GM12878 (cell line): ENCODE measurements at regions not wholly inside any gene's neighbourhood (a gene's known extent, or its start where the extent isn't known, plus 50 kb on each side); places are given as distances from the start of the nearest gene placed in this dataset.

Source experiments
- ATAC-seq: fragments of 200-7000 bp; cut with Tn5 transposase; 3 replicates; pipeline ENCODE4 v1.9.1; 2020; ENCODE audit warnings: mild to moderate bottlenecking, moderate library complexity
- BruUV-seq: library from RNA; stranded (reverse); fragments of 400-500 nt; replicated peaks from 2 replicates; lab custom pipeline; 2021; lab: Mats Ljungman, UMichigan
- CTCF ChIA-PET: fragments of 300-600 bp; sonication (Branson Sonifier 250); formaldehyde crosslinking; extraction: SDS; loops from one replicate; lab custom pipeline; 2021; ENCODE audit warnings: inconsistent platforms; lab: Yijun Ruan, JAX
- POLR2A ChIA-PET: fragments of 350-600 bp; formaldehyde crosslinking; extraction: SDS; loops from one replicate; lab custom pipeline; 2021; ENCODE audit warnings: inconsistent platforms; lab: Charles Lee
- RAD21 ChIA-PET: fragments of 300-600 bp; sonication (Branson Sonifier 250); formaldehyde crosslinking; loops from one replicate; lab custom pipeline; 2023; ENCODE audit warnings: antibody characterized with exemption; ENCODE audit not compliant: unreplicated experiment; lab: Charles Lee
- SMC1A ChIA-PET: fragments of 300-600 bp; sonication (Branson Sonifier 250); formaldehyde crosslinking; loops from one replicate; lab custom pipeline; 2023; ENCODE audit not compliant: unreplicated experiment, uncharacterized antibody; lab: Charles Lee
- DNase-seq: peaks from one replicate; pipeline ENCODE4 v3.0.0-alpha.2; 2011; ENCODE audit warnings: low read depth, low spot score
- FAIRE-seq: peaks from 3 replicates; lab custom pipeline; 2011; peaks lifted over from hg19 to GRCh38; lab: Jason Lieb, UNC
- H2AFZ ChIP-seq: 2 replicates; pipeline ENCODE4 v1.6.0; 2011; ENCODE audit warnings: low read depth, low read length, control low read depth; ENCODE audit not compliant: control insufficient read depth
- H3K27ac ChIP-seq: 2 replicates; pipeline ENCODE4 v1.5.1; 2011; ENCODE audit warnings: control low read depth; ENCODE audit not compliant: control insufficient read depth, insufficient read depth
- H3K27me3 ChIP-seq, 2 experiments: replicated peaks in 1 of 2; 2 replicates each; pipeline versions ENCODE4 v1.6.0 to v1.6.1; 2011; ENCODE audit warnings: low read length in 1 of 2; ENCODE audit not compliant: control insufficient read depth in 2 of 2, insufficient read depth in 2 of 2
- H3K36me3 ChIP-seq, 2 experiments: 2 replicates each; pipeline ENCODE4 v1.5.1; 2011; ENCODE audit warnings: low read length in 1 of 2; ENCODE audit not compliant: control insufficient read depth in 2 of 2, insufficient read depth in 2 of 2
- H3K4me1 ChIP-seq: 2 replicates; pipeline ENCODE4 v1.6.1; 2011; ENCODE audit warnings: mild to moderate bottlenecking, low read length, moderate library complexity, mixed read lengths; ENCODE audit not compliant: control insufficient read depth, insufficient read depth
- H3K4me2 ChIP-seq: 2 replicates; pipeline ENCODE4 v1.6.0; 2011; ENCODE audit warnings: control low read depth; ENCODE audit not compliant: control insufficient read depth, insufficient read depth
- H3K4me3 ChIP-seq: fragments of 200-600 bp; sonication (generic); 2 replicates; pipeline ENCODE4 v1.5.1; 2016
- H3K79me2 ChIP-seq: 2 replicates; pipeline ENCODE4 v1.6.0; 2011; ENCODE audit warnings: low read length; ENCODE audit not compliant: control insufficient read depth, insufficient read depth
- H3K9ac ChIP-seq: 2 replicates; pipeline ENCODE4 v1.8.0; 2011; ENCODE audit warnings: low read length, control low read depth, mixed read lengths; ENCODE audit not compliant: control insufficient read depth, insufficient read depth
- H3K9me3 ChIP-seq: replicated peaks from 3 replicates; pipeline ENCODE4 v1.5.1; 2011; ENCODE audit warnings: mild to moderate bottlenecking, low read length; ENCODE audit not compliant: control insufficient read depth, insufficient read depth
- H4K20me1 ChIP-seq: 2 replicates; pipeline ENCODE4 v1.6.0; 2011; ENCODE audit not compliant: control insufficient read depth, insufficient read depth
- DPF2 ChIP-seq: fragments of 450-650 bp; IDR thresholded peaks from 2 replicates; pipeline ENCODE4 v1.6.1; 2017; ENCODE audit warnings: mild to moderate bottlenecking
- FOXM1 ChIP-seq: IDR thresholded peaks from 2 replicates; pipeline ENCODE4 v1.6.1; 2012; ENCODE audit warnings: low read depth, mild to moderate bottlenecking, inconsistent platforms, low read length, moderate library complexity
- GABPA ChIP-seq: IDR thresholded peaks from 2 replicates; pipeline ENCODE4 v1.6.1; 2014; ENCODE audit warnings: antibody characterized with exemption, low read depth, mild to moderate bottlenecking, inconsistent platforms
- IKZF1 ChIP-seq: fragments of 450-650 bp; conservative IDR thresholded peaks from 2 replicates; pipeline ENCODE4 v1.6.1; 2017; ENCODE audit warnings: antibody characterized with exemption, mild to moderate bottlenecking
- KLF5 ChIP-seq: fragments of 450-650 bp; IDR thresholded peaks from 2 replicates; pipeline ENCODE4 v1.6.1; 2014; ENCODE audit warnings: mild to moderate bottlenecking; ENCODE audit not compliant: partially characterized antibody
- NFXL1 ChIP-seq: fragments of 450-650 bp; IDR thresholded peaks from 2 replicates; pipeline ENCODE4 v1.6.1; 2017; ENCODE audit warnings: antibody characterized with exemption, mild to moderate bottlenecking, borderline replicate concordance
- NFYB ChIP-seq: IDR thresholded peaks from 2 replicates; pipeline ENCODE4 v1.6.1; 2011; ENCODE audit warnings: low read depth, mild to moderate bottlenecking, low read length, improper control_type of control experiment, moderate library complexity; ENCODE audit not compliant: insufficient read depth
- NR2C2 ChIP-seq: IDR thresholded peaks from 2 replicates; pipeline ENCODE4 v1.6.1; 2011; ENCODE audit warnings: borderline replicate concordance, low read depth; ENCODE audit not compliant: control insufficient read depth, insufficient read length
- PBX3 ChIP-seq: IDR thresholded peaks from 2 replicates; pipeline ENCODE4 v1.6.1; 2011; ENCODE audit warnings: mild to moderate bottlenecking, low read depth, low read length, moderate library complexity; ENCODE audit not compliant: insufficient replicate concordance
- POU2F2 ChIP-seq: IDR thresholded peaks from 3 replicates; pipeline ENCODE4 v1.6.1; 2011; ENCODE audit warnings: low read depth, mild to moderate bottlenecking, low read length, borderline replicate concordance
- RAD51 ChIP-seq: fragments of 450-650 bp; IDR thresholded peaks from 2 replicates; pipeline ENCODE4 v1.6.1; 2016; ENCODE audit warnings: moderate library complexity, mild to moderate bottlenecking, inconsistent platforms
- RFX5 ChIP-seq: IDR thresholded peaks from 2 replicates; pipeline ENCODE4 v1.6.1; 2011; ENCODE audit warnings: low read depth, low read length, improper control_type of control experiment
- YY1 ChIP-seq: IDR thresholded peaks from 2 replicates; pipeline ENCODE4 v1.6.1; 2011; ENCODE audit warnings: low read depth, mild to moderate bottlenecking, low read length
- ZNF24 ChIP-seq: fragments of 450-650 bp; IDR thresholded peaks from 2 replicates; pipeline ENCODE4 v1.6.1; 2017; ENCODE audit warnings: antibody characterized with exemption, mild to moderate bottlenecking
- ZSCAN29 ChIP-seq: fragments of 450-650 bp; IDR thresholded peaks from 2 replicates; pipeline ENCODE4 v1.6.1; 2017; ENCODE audit warnings: mild to moderate bottlenecking, moderate library complexity
- WGBS: methylation state at CpG from one replicate; pipeline ENCODE4 v1.1.6; 2016; ENCODE audit warnings: low lambda C conversion rate; ENCODE audit not compliant: insufficient replicate concordance, insufficient coverage; ENCODE audit errors: missing lambda C conversion rate; 5-methylcytosine and 5-hydroxymethylcytosine counted together
- in situ Hi-C: fragments of 300-500 bp; cut with MboI; formaldehyde crosslinking; loops from 9 replicates; pipeline ENCODE4 v1.14.3; 2018; ENCODE audit warnings: mixed read lengths
- intact Hi-C: fragments of 100-400 bp; cut with micrococcal nuclease; formaldehyde crosslinking; loops from one replicate; pipeline ENCODE4 v1.14.2; 2022; ENCODE audit not compliant: unreplicated experiment
- TF ChIP-seq, protein P1 (sequence below): fragments of 450-650 bp; IDR thresholded peaks from 2 replicates; pipeline ENCODE4 v1.6.1; 2017; ENCODE audit warnings: borderline replicate concordance

DNA sequence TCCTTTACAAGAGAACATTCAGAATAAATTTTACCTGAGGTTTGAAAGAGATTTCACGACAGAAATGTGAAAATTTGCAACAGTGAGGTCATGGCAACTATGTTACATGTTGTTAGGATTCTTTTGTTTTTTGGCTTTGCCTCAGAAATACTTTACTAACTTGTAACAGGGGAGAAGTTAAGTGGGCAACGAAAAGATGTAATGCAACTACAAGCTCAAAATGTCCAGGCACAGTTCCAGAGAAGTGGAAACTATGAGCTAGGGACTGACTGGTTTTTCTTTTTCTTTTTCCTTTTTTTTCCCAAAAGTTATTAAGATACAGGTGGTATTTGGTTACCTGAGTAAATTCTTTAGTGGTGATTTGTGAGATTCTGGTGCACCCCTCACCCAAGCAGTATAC is 111.5 kb upstream of the PPP2R3A start:
- H4K20me1 ChIP-seq, result no peaks in the 10 kb centered on the region
- no TSS peak for BruUV-seq
- FAIRE-seq, result no peak
- SMC1A ChIA-PET, result no interaction called here
- no peaks in the 10 kb centered on the region for H3K36me3 ChIP-seq
- 0% methylated on average over 2 of the region's 2 CpGs for WGBS
- H3K27ac ChIP-seq, result no peak overlapping the region
- no peak overlapping the region for H3K4me3 ChIP-seq
- intact Hi-C loops, result no loop called here
- no peaks in the 10 kb centered on the region for H3K4me1 ChIP-seq
- in situ Hi-C loops, result no loop called here
- RAD21 ChIA-PET, result no interaction called here
- no peak overlapping the region for H3K9ac ChIP-seq
- POLR2A ChIA-PET, result no interaction called here
- no peaks in the 10 kb centered on the region for H3K9me3 ChIP-seq
- no peak for ATAC-seq
- H3K27me3 ChIP-seq, result no peaks in the 10 kb centered on the region
- no peak for DNase-seq
- TF ChIP-seq, protein P1, sequence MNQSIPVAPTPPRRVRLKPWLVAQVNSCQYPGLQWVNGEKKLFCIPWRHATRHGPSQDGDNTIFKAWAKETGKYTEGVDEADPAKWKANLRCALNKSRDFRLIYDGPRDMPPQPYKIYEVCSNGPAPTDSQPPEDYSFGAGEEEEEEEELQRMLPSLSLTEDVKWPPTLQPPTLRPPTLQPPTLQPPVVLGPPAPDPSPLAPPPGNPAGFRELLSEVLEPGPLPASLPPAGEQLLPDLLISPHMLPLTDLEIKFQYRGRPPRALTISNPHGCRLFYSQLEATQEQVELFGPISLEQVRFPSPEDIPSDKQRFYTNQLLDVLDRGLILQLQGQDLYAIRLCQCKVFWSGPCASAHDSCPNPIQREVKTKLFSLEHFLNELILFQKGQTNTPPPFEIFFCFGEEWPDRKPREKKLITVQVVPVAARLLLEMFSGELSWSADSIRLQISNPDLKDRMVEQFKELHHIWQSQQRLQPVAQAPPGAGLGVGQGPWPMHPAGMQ, result no peak
- no peak for TF ChIP-seq NFYB
- no peak for TF ChIP-seq IKZF1
- no peak for TF ChIP-seq RAD51
- no peak for TF ChIP-seq POU2F2
- no peak for TF ChIP-seq FOXM1
- TF ChIP-seq KLF5, result no peak
- no peak for TF ChIP-seq NFXL1
- no peak for TF ChIP-seq RFX5
- TF ChIP-seq ZSCAN29, result no peak
- no peak for TF ChIP-seq DPF2
- TF ChIP-seq ZNF24, result no peak
- no peak for TF ChIP-seq NR2C2
- no peak for TF ChIP-seq YY1
- TF ChIP-seq GABPA, result no peak
- TF ChIP-seq PBX3, result no peak
- TF ChIP-seq, all 136 proteins: peak for 0
- Histone ChIP-seq H3K4me2 (no peak overlapping the region), H2AFZ (no peak overlapping the region), H3K79me2 (no peaks in the 10 kb centered on the region)
- CTCF ChIA-PET, result no interaction called here
